H1 (cell line): ENCODE measurements at regions not wholly inside any gene's neighbourhood (a gene's known extent, or its start where the extent isn't known, plus 50 kb on each side); places are given as distances from the start of the nearest gene placed in this dataset.

Source experiments
- CTCF ChIA-PET: fragments of 300-600 bp; sonication (Branson Sonifier 250); formaldehyde crosslinking; loops from one replicate; lab custom pipeline; 2021; ENCODE audit not compliant: partially characterized antibody; lab: Charles Lee
- POLR2A ChIA-PET: fragments of 300-600 bp; sonication (Branson Sonifier 250); formaldehyde crosslinking; loops from one replicate; lab custom pipeline; 2021; ENCODE audit warnings: inconsistent platforms; ENCODE audit not compliant: partially characterized antibody; lab: Charles Lee
- DNase-seq, 2 experiments: peaks; one replicate each; pipeline versions ENCODE4 v3.0.0 to v3.0.0-alpha.2; 2010 to 2022; ENCODE audit warnings: low spot score in 2 of 2, low read depth in 1 of 2, mixed read lengths in 1 of 2
- FAIRE-seq: peaks from 2 replicates; lab custom pipeline; 2011; peaks lifted over from hg19 to GRCh38; lab: Jason Lieb, UNC
- H2AFZ ChIP-seq: 2 replicates; pipeline ENCODE4 v1.8.1; 2012; ENCODE audit warnings: low read length, inconsistent platforms
- H2AK5ac ChIP-seq: 2 replicates; pipeline ENCODE4 v1.6.1; 2013; ENCODE audit warnings: low read depth, low read length
- H2BK120ac ChIP-seq: replicated peaks from 2 replicates; pipeline ENCODE3; 2013; ENCODE audit warnings: low read depth, low read length, inconsistent platforms
- H2BK12ac ChIP-seq: 2 replicates; pipeline ENCODE4 v1.6.1; 2013; ENCODE audit warnings: low read depth, low read length
- H2BK15ac ChIP-seq: 2 replicates; pipeline ENCODE4 v1.6.1; 2013; ENCODE audit warnings: low read length
- H2BK20ac ChIP-seq: 2 replicates; pipeline ENCODE4 v1.6.1; 2013; ENCODE audit warnings: low read length
- H2BK5ac ChIP-seq: 2 replicates; pipeline ENCODE4 v1.6.1; 2013; ENCODE audit warnings: low read depth, low read length
- H3K14ac ChIP-seq: 2 replicates; pipeline ENCODE4 v1.6.1; 2013; ENCODE audit warnings: inconsistent platforms; ENCODE audit not compliant: insufficient read length
- H3K18ac ChIP-seq: 2 replicates; pipeline ENCODE4 v1.6.1; 2013; ENCODE audit warnings: low read length; ENCODE audit errors: extremely low read depth
- H3K23ac ChIP-seq: 2 replicates; pipeline ENCODE4 v1.6.1; 2013; ENCODE audit warnings: inconsistent platforms; ENCODE audit not compliant: insufficient read length
- H3K23me2 ChIP-seq: 2 replicates; pipeline ENCODE4 v1.6.1; 2013; ENCODE audit warnings: low read depth, low read length
- H3K27ac ChIP-seq: 2 replicates; pipeline ENCODE4 v1.6.1; 2011; ENCODE audit warnings: low read depth, low read length, inconsistent platforms
- H3K27me3 ChIP-seq, 4 experiments: replicated peaks in 1 of 4; 1 replicate in 1 of 4; 2 replicates in 3 of 4; pipeline versions ENCODE4 v1.6.1 to v1.8.1; 2011 to 2013; ENCODE audit warnings: low read length in 3 of 4, mild to moderate bottlenecking in 3 of 4, inconsistent platforms in 2 of 4, mixed read lengths in 2 of 4, moderate library complexity in 1 of 4; ENCODE audit not compliant: control insufficient read depth in 3 of 4, insufficient read depth in 3 of 4; ENCODE audit errors: extremely low read depth in 1 of 4
- H3K36me3 ChIP-seq, 4 experiments: 2 replicates each; pipeline versions ENCODE4 v1.6.1 to v1.8.1; 2011 to 2013; ENCODE audit warnings: mild to moderate bottlenecking in 4 of 4, low read length in 3 of 4, moderate library complexity in 2 of 4, control low read depth in 1 of 4, inconsistent platforms in 1 of 4; ENCODE audit not compliant: insufficient read depth in 4 of 4, control insufficient read depth in 2 of 4
- H3K4ac ChIP-seq: replicated peaks from 2 replicates; pipeline ENCODE3; 2013; ENCODE audit warnings: low read length, low read depth, mixed read lengths, inconsistent platforms; ENCODE audit not compliant: insufficient read length
- H3K4me1 ChIP-seq, 4 experiments: replicated peaks in 1 of 4; 1 replicate in 1 of 4; 2 replicates in 3 of 4; pipeline versions ENCODE4 v1.6.1 to v1.8.1; 2011 to 2013; ENCODE audit warnings: low read length in 3 of 4, inconsistent platforms in 2 of 4, mixed read lengths in 1 of 4; ENCODE audit not compliant: insufficient read depth in 4 of 4, control insufficient read depth in 3 of 4
- H3K4me2 ChIP-seq, 2 experiments: 2 replicates each; pipeline versions ENCODE4 v1.6.1 to v1.8.1; 2011 to 2013; ENCODE audit warnings: low read depth in 2 of 2, low read length in 2 of 2, control low read depth in 1 of 2, inconsistent platforms in 1 of 2, mild to moderate bottlenecking in 1 of 2; ENCODE audit not compliant: insufficient read depth in 1 of 2
- H3K4me3 ChIP-seq, 4 experiments: fragments of 200-600, 300-600 bp in 1 of 4; sonication (generic), shearing (Covaris generic), sonication (Bioruptor Twin) in 1 of 4; 2 replicates each; pipeline versions ENCODE4 v1.5.1 to v1.8.1; 2011 to 2016; ENCODE audit warnings: low read length in 4 of 4, low read depth in 3 of 4, control low read depth in 2 of 4, inconsistent platforms in 2 of 4, mild to moderate bottlenecking in 2 of 4, mixed read lengths in 1 of 4, moderate library complexity in 1 of 4; ENCODE audit not compliant: insufficient read depth in 2 of 4; ENCODE audit errors: extremely low read depth in 1 of 4
- H3K56ac ChIP-seq: replicated peaks from 2 replicates; pipeline ENCODE3; 2013; ENCODE audit warnings: low read depth, mild to moderate bottlenecking, mixed read lengths, low read length, inconsistent platforms; ENCODE audit not compliant: insufficient read length
- H3K79me1 ChIP-seq: 2 replicates; pipeline ENCODE4 v1.6.1; 2013; ENCODE audit warnings: low read depth, low read length, control low read depth
- H3K79me2 ChIP-seq, 2 experiments: 2 replicates each; pipeline versions ENCODE4 v1.6.1 to v1.8.1; 2012 to 2013; ENCODE audit warnings: low read length in 2 of 2, mild to moderate bottlenecking in 2 of 2, inconsistent platforms in 1 of 2; ENCODE audit not compliant: insufficient read depth in 2 of 2, control insufficient read depth in 1 of 2
- H3K9ac ChIP-seq, 4 experiments: replicated peaks in 1 of 4; 1 replicate in 1 of 4; 2 replicates in 3 of 4; pipeline versions ENCODE4 v1.6.1 to v1.8.1; 2011 to 2013; ENCODE audit warnings: low read depth in 3 of 4, low read length in 3 of 4, control low read depth in 2 of 4, mild to moderate bottlenecking in 2 of 4, moderate library complexity in 2 of 4, inconsistent platforms in 1 of 4; ENCODE audit errors: extremely low read depth in 1 of 4
- H3K9me3 ChIP-seq, 2 experiments: 2 replicates each; pipeline versions ENCODE4 v1.6.1 to v1.8.1; 2012 to 2013; ENCODE audit warnings: mild to moderate bottlenecking in 2 of 2, moderate library complexity in 2 of 2, control low read depth in 1 of 2, inconsistent platforms in 1 of 2, low read depth in 1 of 2, low read length in 1 of 2, mixed read lengths in 1 of 2; ENCODE audit not compliant: insufficient read depth in 2 of 2
- H4K20me1 ChIP-seq, 2 experiments: replicated peaks in 1 of 2; 2 replicates each; pipeline versions ENCODE3 to v1.8.1; 2011 to 2013; ENCODE audit warnings: inconsistent platforms in 2 of 2, low read length in 2 of 2, mild to moderate bottlenecking in 1 of 2; ENCODE audit not compliant: insufficient read depth in 2 of 2, control insufficient read depth in 1 of 2
- H4K5ac ChIP-seq: 2 replicates; pipeline ENCODE4 v1.6.1; 2013; ENCODE audit warnings: low read length, low read depth, mixed read lengths, inconsistent platforms; ENCODE audit not compliant: insufficient read length
- H4K8ac ChIP-seq: 2 replicates; pipeline ENCODE4 v1.8.0; 2013; ENCODE audit warnings: mild to moderate bottlenecking, moderate library complexity, low read length, inconsistent platforms; ENCODE audit not compliant: insufficient read depth; ENCODE audit errors: extremely low read depth
- H4K91ac ChIP-seq: replicated peaks from 2 replicates; pipeline ENCODE3; 2013; ENCODE audit warnings: low read length, mixed read lengths, inconsistent platforms; ENCODE audit not compliant: insufficient read length
- CHD1 ChIP-seq: IDR thresholded peaks from 2 replicates; pipeline ENCODE4 v1.6.1; 2012; ENCODE audit warnings: low read depth, low read length, improper control_type of control experiment
- FOSL1 ChIP-seq: IDR thresholded peaks from 2 replicates; pipeline ENCODE4 v1.6.1; 2011; ENCODE audit warnings: mild to moderate bottlenecking, low read depth, low read length, moderate library complexity; ENCODE audit not compliant: insufficient read depth
- KDM5A ChIP-seq: fragments of 200-600 bp; IDR thresholded peaks from 2 replicates; pipeline ENCODE4 v1.7.1; 2012; ENCODE audit warnings: mild to moderate bottlenecking, low read length, inconsistent platforms, mixed read lengths
- WGBS, 2 experiments: shearing (Covaris generic) in 1 of 2; methylation state at CpG; one replicate each; pipeline versions ENCODE4 v1.1.6 to v1.1.7; 2013 to 2015; ENCODE audit warnings: low lambda C conversion rate in 2 of 2, mixed read lengths in 2 of 2, inconsistent platforms in 1 of 2, low coverage in 1 of 2, missing lambda C conversion rate in 1 of 2; ENCODE audit not compliant: insufficient replicate concordance in 2 of 2, insufficient coverage in 1 of 2, insufficient read length in 1 of 2; ENCODE audit errors: extremely low coverage in 1 of 2, missing lambda C conversion rate in 1 of 2; 5-methylcytosine and 5-hydroxymethylcytosine counted together

- no peak overlapping the region for H2BK5ac ChIP-seq
- no peak overlapping the region for H3K14ac ChIP-seq
- no peak overlapping the region for H2BK12ac ChIP-seq
- no peak overlapping the region for H3K4ac ChIP-seq
- no peak overlapping the region for H4K8ac ChIP-seq
- H3K27me3 ChIP-seq: no peaks in the 10 kb centered on the region
- H3K18ac ChIP-seq: peak overlapping the region; percentile 29; the same call in 1 of the 2 replicates
- H4K91ac ChIP-seq: no peak overlapping the region
- H3K4me3 ChIP-seq: no peak overlapping the region
- H3K4me2 ChIP-seq: no peak overlapping the region
- no peak overlapping the region for H4K5ac ChIP-seq
- POLR2A ChIA-PET: no interaction called here
- no peaks in the 10 kb centered on the region for H3K79me1 ChIP-seq
- no peak overlapping the region for H2AK5ac ChIP-seq
- TF ChIP-seq FOSL1: no peak
- TF ChIP-seq KDM5A: no peak
- TF ChIP-seq CHD1: no peak
- H2BK120ac ChIP-seq: no peak overlapping the region
- H3K9me3 ChIP-seq: no peaks in the 10 kb centered on the region
- FAIRE-seq (no peak), DNase-seq (no peak)
- no peaks in the 10 kb centered on the region for H3K23me2 ChIP-seq
- H3K27ac ChIP-seq: no peak overlapping the region
- no peak overlapping the region for H3K56ac ChIP-seq
- no peak overlapping the region; the same call in 1 of the 2 replicates for H2BK15ac ChIP-seq
- H3K79me2 ChIP-seq: no peaks in the 10 kb centered on the region
- no peaks in the 10 kb centered on the region; a peak in 1 of 7 replicates for H3K4me1 ChIP-seq
- WGBS, 2 experiments: 88% methylated on average over 8 of the region's 8 CpGs; no CpG with 5 or more reads in 1 of the 2 experiments
- H4K20me1 ChIP-seq: no peaks in the 10 kb centered on the region
- H2AFZ ChIP-seq: 0 out of 2 replicates have a peak overlapping the region, but pooled peaks have one; percentile 68
- no peak overlapping the region for H2BK20ac ChIP-seq
- H3K23ac ChIP-seq: no peak overlapping the region
- CTCF ChIA-PET: no interaction called here
- no peak overlapping the region for H3K9ac ChIP-seq
- no peaks in the 10 kb centered on the region for H3K36me3 ChIP-seq
Measured at GRCh38 chr12:67477681-67478265, 170.8 kb upstream of the DYRK2 start.
